HEK293 (cell line): ENCODE measurements at regions not wholly inside any gene's neighbourhood (a gene's known extent, or its start where the extent isn't known, plus 50 kb on each side); places are given as distances from the start of the nearest gene placed in this dataset.

Experiments
- CTCF ChIA-PET: fragments of 350-600 bp; formaldehyde crosslinking; extraction: SDS; loops from one replicate; lab custom pipeline; 2021; ENCODE audit warnings: antibody characterized with exemption; lab: Yijun Ruan, JAX
- POLR2A ChIA-PET: fragments of 300-600 bp; formaldehyde crosslinking; extraction: SDS; loops from one replicate; lab custom pipeline; 2020; ENCODE audit warnings: antibody characterized with exemption, inconsistent platforms; lab: Yijun Ruan, JAX
- H3K27ac ChIP-seq: fragments of 200-500 bp; sonication (Bioruptor generic); 2 replicates; pipeline ENCODE4 v1.5.1; 2014; ENCODE audit warnings: low read depth, low read length, control low read depth, inconsistent platforms; ENCODE audit errors: extremely low read depth
- H3K36me3 ChIP-seq, 2 experiments: fragments of 200-500 bp in 1 of 2; sonication (Bioruptor generic) in 1 of 2; 1 replicate in 1 of 2; 2 replicates in 1 of 2; pipeline ENCODE4 v1.5.1; 2014 to 2017; ENCODE audit warnings: inconsistent platforms in 2 of 2, low read length in 2 of 2; ENCODE audit not compliant: control insufficient read depth in 2 of 2, insufficient read depth in 1 of 2
- H3K4me1 ChIP-seq: fragments of 200-500 bp; sonication (Bioruptor generic); 2 replicates; pipeline ENCODE4 v1.5.1; 2014; ENCODE audit warnings: mild to moderate bottlenecking, low read length, inconsistent platforms; ENCODE audit not compliant: control insufficient read depth, insufficient read depth
- H3K4me3 ChIP-seq: 2 replicates; pipeline ENCODE4 v1.5.1; 2011; ENCODE audit warnings: low read depth, mild to moderate bottlenecking, control low read depth, low read length, moderate library complexity
- H3K9me3 ChIP-seq: fragments of 200-500 bp; sonication (Bioruptor generic); 2 replicates; pipeline ENCODE4 v1.5.1; 2014; ENCODE audit warnings: low read depth, low read length, inconsistent platforms; ENCODE audit not compliant: control insufficient read depth, insufficient read depth
- EGR2 ChIP-seq: fragments of 450-650 bp; formaldehyde crosslinking; IDR thresholded peaks from 2 replicates; pipeline ENCODE4 v1.5.1; 2016; ENCODE audit warnings: low read depth, missing biosample characterization, missing genetic modification characterization
- GLIS1 ChIP-seq: fragments of 450-650 bp; formaldehyde crosslinking; IDR thresholded peaks from 2 replicates; pipeline ENCODE4 v1.5.1; 2016; ENCODE audit warnings: missing biosample characterization, missing genetic modification characterization
- KLF16 ChIP-seq: fragments of 450-650 bp; formaldehyde crosslinking; IDR thresholded peaks from 2 replicates; pipeline ENCODE4 v1.5.1; 2017; ENCODE audit warnings: missing biosample characterization, missing genetic modification characterization
- SCRT2 ChIP-seq: fragments of 450-650 bp; formaldehyde crosslinking; IDR thresholded peaks from 2 replicates; pipeline ENCODE4 v1.5.1; 2016; ENCODE audit warnings: missing biosample characterization, missing genetic modification characterization
- ZBTB48 ChIP-seq: fragments of 450-650 bp; formaldehyde crosslinking; IDR thresholded peaks from 2 replicates; pipeline ENCODE4 v1.5.1; 2016; ENCODE audit warnings: missing biosample characterization, missing genetic modification characterization
- ZEB2 ChIP-seq: fragments of 450-650 bp; formaldehyde crosslinking; IDR thresholded peaks from 2 replicates; pipeline ENCODE4 v1.5.1; 2016; ENCODE audit warnings: missing biosample characterization, missing genetic modification characterization
- ZFHX2 ChIP-seq: fragments of 450-650 bp; formaldehyde crosslinking; conservative IDR thresholded peaks from 2 replicates; pipeline ENCODE4 v1.5.1; 2016; ENCODE audit warnings: missing biosample characterization, missing genetic modification characterization
- ZNF221 ChIP-seq: fragments of 450-650 bp; formaldehyde crosslinking; IDR thresholded peaks from 2 replicates; pipeline ENCODE4 v1.5.1; 2017; ENCODE audit warnings: missing biosample characterization, missing genetic modification characterization, borderline replicate concordance
- ZNF366 ChIP-seq: fragments of 450-650 bp; formaldehyde crosslinking; conservative IDR thresholded peaks from 2 replicates; pipeline ENCODE4 v1.5.1; 2016; ENCODE audit warnings: missing biosample characterization, missing genetic modification characterization
- ZNF394 ChIP-seq: fragments of 450-650 bp; formaldehyde crosslinking; IDR thresholded peaks from 2 replicates; pipeline ENCODE4 v1.5.1; 2016; ENCODE audit warnings: missing biosample characterization, missing genetic modification characterization, mild to moderate bottlenecking, moderate library complexity, borderline replicate concordance
- ZNF530 ChIP-seq: fragments of 450-650 bp; formaldehyde crosslinking; IDR thresholded peaks from 2 replicates; pipeline ENCODE4 v1.5.1; 2016; ENCODE audit warnings: low read depth, missing biosample characterization, missing genetic modification characterization
- ZNF544 ChIP-seq: fragments of 450-650 bp; formaldehyde crosslinking; IDR thresholded peaks from 2 replicates; pipeline ENCODE4 v1.5.0; 2017; ENCODE audit warnings: missing biosample characterization, missing genetic modification characterization
- TF ChIP-seq, protein P1 (sequence below): fragments of 450-650 bp; formaldehyde crosslinking; IDR thresholded peaks from 2 replicates; pipeline ENCODE4 v1.5.1; 2016; ENCODE audit warnings: missing biosample characterization, missing genetic modification characterization
- TF ChIP-seq, protein P2 (sequence below): fragments of 450-650 bp; formaldehyde crosslinking; IDR thresholded peaks from 2 replicates; pipeline ENCODE4 v1.5.1; 2016; ENCODE audit warnings: missing biosample characterization, missing genetic modification characterization

DNA sequence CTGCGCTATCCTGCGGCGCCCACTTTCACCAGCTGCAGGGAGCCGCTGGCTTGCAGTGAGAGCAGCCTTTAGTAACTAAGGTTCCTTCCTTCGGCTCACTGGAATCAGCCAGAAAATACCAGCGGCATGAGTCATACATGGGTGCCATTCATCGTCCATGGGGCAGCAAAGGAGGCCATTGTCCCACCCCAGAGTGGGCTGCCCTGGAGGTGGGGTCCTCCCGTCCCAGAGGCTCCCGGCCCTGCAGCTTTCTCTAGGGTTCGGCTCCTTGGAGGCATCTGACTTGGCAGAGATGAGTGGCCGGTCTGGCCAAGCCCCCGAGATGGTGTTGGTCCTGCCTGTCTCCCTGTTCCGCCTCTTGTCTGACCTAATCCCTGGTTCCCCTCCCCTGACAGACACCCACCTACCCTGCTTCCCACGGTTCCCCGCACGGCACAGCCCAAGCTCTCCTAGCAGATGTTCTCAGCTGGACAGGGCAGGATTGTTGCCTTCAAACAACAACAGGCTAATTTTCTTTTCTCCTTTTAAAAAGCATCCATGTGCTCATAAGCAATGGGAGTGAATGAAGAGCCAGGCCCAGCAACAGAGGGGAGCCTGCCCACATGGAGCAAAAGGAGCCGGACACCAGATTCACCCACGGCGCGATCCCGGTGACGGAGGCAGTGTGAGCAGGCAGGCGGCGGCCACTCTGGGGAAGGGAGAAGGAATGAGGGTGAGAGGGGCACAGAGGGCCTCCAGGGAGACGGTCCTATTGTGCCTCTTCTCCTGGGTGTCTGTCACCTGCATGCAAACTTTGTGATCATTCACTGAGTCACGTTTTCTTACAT is 97.0 kb upstream of the COL5A1 start:
- TF ChIP-seq ZNF221 (tag by site-specific recombination), result no peak
- TF ChIP-seq, protein P1, sequence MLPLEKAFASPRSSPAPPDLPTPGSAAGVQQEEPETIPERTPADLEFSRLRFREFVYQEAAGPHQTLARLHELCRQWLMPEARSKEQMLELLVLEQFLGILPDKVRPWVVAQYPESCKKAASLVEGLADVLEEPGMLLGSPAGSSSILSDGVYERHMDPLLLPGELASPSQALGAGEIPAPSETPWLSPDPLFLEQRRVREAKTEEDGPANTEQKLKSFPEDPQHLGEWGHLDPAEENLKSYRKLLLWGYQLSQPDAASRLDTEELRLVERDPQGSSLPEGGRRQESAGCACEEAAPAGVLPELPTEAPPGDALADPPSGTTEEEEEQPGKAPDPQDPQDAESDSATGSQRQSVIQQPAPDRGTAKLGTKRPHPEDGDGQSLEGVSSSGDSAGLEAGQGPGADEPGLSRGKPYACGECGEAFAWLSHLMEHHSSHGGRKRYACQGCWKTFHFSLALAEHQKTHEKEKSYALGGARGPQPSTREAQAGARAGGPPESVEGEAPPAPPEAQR (tag by site-specific recombination), result no peak
- no peak for TF ChIP-seq SCRT2 (tag by site-specific recombination)
- TF ChIP-seq EGR2, result peak; percentile 80
- peak; percentile 89 for TF ChIP-seq ZFHX2 (tag by site-specific recombination)
- Histone ChIP-seq H3K36me3 (no peaks in the 10 kb centered on the region), H3K9me3 (no peaks in the 10 kb centered on the region), H3K27ac (no peak overlapping the region), H3K4me1 (no peaks in the 10 kb centered on the region), H3K4me3 (no peak overlapping the region)
- ChIA-PET POLR2A (no interaction called here), CTCF (interaction anchor here (0.6 to 1.5 kb wide), 2 partner anchors 17 to 96 kb away, joined by 3 to 4 read pairs; no protein-coding TSS in a partner anchor)

DNA sequence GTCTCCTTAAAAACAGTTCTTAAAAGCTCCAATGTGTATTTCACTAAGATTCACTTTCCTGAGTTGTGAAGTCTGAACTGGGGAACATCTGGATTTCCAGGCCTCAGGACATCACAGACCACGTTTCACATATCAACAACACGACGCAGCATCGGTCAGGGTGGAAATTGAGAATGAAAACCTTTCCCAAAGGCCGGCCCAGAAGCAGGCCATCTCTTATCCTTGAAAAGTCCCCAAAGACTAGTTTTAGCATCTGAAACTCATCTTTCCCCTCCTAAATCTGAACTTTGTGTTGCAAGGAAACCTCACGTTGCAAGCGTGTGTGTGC is 96.4 kb upstream of the COL5A1 start:
- no peaks in the 10 kb centered on the region for H3K4me1 ChIP-seq
- TF ChIP-seq ZNF394, result no peak
- TF ChIP-seq ZNF366 (tag by site-specific recombination), result no peak
- no peak for TF ChIP-seq ZEB2
- TF ChIP-seq, protein P2, sequence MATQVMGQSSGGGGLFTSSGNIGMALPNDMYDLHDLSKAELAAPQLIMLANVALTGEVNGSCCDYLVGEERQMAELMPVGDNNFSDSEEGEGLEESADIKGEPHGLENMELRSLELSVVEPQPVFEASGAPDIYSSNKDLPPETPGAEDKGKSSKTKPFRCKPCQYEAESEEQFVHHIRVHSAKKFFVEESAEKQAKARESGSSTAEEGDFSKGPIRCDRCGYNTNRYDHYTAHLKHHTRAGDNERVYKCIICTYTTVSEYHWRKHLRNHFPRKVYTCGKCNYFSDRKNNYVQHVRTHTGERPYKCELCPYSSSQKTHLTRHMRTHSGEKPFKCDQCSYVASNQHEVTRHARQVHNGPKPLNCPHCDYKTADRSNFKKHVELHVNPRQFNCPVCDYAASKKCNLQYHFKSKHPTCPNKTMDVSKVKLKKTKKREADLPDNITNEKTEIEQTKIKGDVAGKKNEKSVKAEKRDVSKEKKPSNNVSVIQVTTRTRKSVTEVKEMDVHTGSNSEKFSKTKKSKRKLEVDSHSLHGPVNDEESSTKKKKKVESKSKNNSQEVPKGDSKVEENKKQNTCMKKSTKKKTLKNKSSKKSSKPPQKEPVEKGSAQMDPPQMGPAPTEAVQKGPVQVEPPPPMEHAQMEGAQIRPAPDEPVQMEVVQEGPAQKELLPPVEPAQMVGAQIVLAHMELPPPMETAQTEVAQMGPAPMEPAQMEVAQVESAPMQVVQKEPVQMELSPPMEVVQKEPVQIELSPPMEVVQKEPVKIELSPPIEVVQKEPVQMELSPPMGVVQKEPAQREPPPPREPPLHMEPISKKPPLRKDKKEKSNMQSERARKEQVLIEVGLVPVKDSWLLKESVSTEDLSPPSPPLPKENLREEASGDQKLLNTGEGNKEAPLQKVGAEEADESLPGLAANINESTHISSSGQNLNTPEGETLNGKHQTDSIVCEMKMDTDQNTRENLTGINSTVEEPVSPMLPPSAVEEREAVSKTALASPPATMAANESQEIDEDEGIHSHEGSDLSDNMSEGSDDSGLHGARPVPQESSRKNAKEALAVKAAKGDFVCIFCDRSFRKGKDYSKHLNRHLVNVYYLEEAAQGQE (tag by site-specific recombination), result no peak
- no peak for TF ChIP-seq ZNF530 (tag by site-specific recombination)
- ChIA-PET POLR2A (no interaction called here), CTCF (interaction anchor here (0.7 kb wide), 1 partner anchor 56 kb away, joined by 3 read pairs; no protein-coding TSS in a partner anchor)
- no peak overlapping the region for H3K4me3 ChIP-seq
- H3K9me3 ChIP-seq, result no peaks in the 10 kb centered on the region
- H3K27ac ChIP-seq, result no peak overlapping the region
- H3K36me3 ChIP-seq, result no peaks in the 10 kb centered on the region

DNA sequence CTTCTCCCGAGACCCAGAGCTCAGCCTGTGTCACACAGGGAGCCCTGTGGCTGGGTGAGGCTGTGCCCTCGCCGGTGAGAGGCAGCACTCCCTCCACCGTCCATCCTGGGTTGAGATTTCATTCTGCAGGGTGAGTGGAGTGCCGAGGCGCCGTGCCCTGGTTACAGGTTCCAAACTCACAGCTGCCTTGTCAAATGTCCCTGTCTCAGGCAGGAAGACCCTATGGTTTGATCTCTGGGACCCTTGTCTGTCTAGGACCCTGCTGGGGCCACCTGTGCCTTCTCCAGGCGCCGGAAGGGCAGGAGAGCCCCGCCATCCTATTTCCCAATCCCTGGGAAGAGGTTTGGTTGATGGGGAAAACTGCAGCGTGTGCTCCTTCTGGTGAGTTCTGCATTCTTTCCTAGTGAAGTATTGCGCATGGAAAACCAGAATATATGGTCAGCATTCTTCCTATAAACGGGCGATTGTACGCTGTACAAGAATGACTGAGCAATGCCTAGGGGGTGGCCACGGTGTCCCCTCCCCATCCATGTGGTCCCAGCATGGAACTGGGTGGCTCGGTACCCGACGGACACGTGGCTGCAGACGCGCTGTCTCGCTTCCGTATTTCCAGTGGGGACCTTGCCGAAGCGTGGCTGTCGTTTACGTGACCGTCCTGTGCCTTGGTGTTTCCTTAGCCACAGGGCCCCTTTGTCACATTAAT is 95.9 kb upstream of the COL5A1 start:
- H3K4me1 ChIP-seq, result no peaks in the 10 kb centered on the region
- no peaks in the 10 kb centered on the region for H3K9me3 ChIP-seq
- POLR2A ChIA-PET, result no interaction called here
- H3K27ac ChIP-seq, result no peak overlapping the region
- TF ChIP-seq ZBTB48 (no peak), KLF16 (tag by site-specific recombination) (no peak), GLIS1 (tag by site-specific recombination) (no peak), ZNF544 (tag by site-specific recombination) (no peak)
- CTCF ChIA-PET, result interaction anchor here (0.7 kb wide), 1 partner anchor 56 kb away, joined by 3 read pairs; no protein-coding TSS in a partner anchor
- H3K36me3 ChIP-seq, result no peaks in the 10 kb centered on the region
- H3K4me3 ChIP-seq, result no peak overlapping the region
